SK-N-SH (cell line): ENCODE measurements at regions not wholly inside any gene's neighbourhood (a gene's known extent, or its start where the extent isn't known, plus 50 kb on each side); places are given as distances from the start of the nearest gene placed in this dataset.

Experiments used
- CTCF ChIP-seq: fragments of 200-600 bp; sonication (generic); IDR thresholded peaks from 2 replicates; pipeline ENCODE4 v1.6.1; 2017; ENCODE audit warnings: antibody characterized with exemption, mild to moderate bottlenecking, moderate library complexity
- FOXM1 ChIP-seq: IDR thresholded peaks from 2 replicates; pipeline ENCODE4 v1.4.0; 2012; ENCODE audit warnings: low read depth, mild to moderate bottlenecking
- GATA2 ChIP-seq: sonication (generic); formaldehyde crosslinking; IDR thresholded peaks from 2 replicates; pipeline ENCODE4 v1.5.0; 2020; ENCODE audit warnings: mild to moderate bottlenecking, missing genetic modification reagents
- JUND ChIP-seq: IDR thresholded peaks from 2 replicates; pipeline ENCODE4 v1.4.0; 2012
- POLR2AphosphoS5 ChIP-seq: IDR thresholded peaks from 2 replicates; pipeline ENCODE4 v1.6.1; 2012; ENCODE audit warnings: low read depth, low read length
- TAF1 ChIP-seq: IDR thresholded peaks from 2 replicates; pipeline ENCODE4 v1.6.1; 2012; ENCODE audit warnings: low read depth, mild to moderate bottlenecking, low read length, moderate library complexity, borderline replicate concordance

- no peak for TF ChIP-seq CTCF
- no peak for TF ChIP-seq POLR2AphosphoS5
- TF ChIP-seq FOXM1, result no peak
- TF ChIP-seq TAF1, result no peak
- no peak for TF ChIP-seq JUND
- TF ChIP-seq GATA2 (CRISPR knock-in tag), result no peak
These were observed 208.2 kb downstream of the S1PR1 start for GRCh38 chr1:101444873-101445618.
